ENCODE measurements at regions not wholly inside any gene's neighbourhood (a gene's known extent, or its start where the extent isn't known, plus 50 kb on each side); places are given as distances from the start of the nearest gene placed in this dataset.

DNA sequence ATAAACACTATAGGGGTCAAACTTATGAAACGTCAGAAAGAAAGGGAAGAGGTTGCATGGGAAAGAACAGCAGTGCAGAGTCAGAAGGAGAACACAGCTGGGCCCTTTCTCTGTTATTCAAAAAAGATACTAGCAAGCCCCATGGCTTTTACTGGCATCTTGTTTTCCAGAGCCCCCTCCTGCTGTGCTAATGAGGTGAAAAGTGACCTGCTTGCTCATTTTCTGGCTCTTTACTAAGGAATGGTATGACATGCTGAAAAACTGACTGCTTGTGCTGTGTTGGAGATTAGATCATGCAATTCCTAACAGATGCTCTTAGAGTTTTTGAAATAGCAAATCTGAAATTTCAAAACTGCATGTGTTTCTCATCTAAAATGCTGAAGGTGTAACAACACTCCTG lies 541.6 kb upstream of the ALCAM start:
- intact Hi-C loops (cut with DNase I) = no loop called here
- TF ChIP-seq, protein P1, sequence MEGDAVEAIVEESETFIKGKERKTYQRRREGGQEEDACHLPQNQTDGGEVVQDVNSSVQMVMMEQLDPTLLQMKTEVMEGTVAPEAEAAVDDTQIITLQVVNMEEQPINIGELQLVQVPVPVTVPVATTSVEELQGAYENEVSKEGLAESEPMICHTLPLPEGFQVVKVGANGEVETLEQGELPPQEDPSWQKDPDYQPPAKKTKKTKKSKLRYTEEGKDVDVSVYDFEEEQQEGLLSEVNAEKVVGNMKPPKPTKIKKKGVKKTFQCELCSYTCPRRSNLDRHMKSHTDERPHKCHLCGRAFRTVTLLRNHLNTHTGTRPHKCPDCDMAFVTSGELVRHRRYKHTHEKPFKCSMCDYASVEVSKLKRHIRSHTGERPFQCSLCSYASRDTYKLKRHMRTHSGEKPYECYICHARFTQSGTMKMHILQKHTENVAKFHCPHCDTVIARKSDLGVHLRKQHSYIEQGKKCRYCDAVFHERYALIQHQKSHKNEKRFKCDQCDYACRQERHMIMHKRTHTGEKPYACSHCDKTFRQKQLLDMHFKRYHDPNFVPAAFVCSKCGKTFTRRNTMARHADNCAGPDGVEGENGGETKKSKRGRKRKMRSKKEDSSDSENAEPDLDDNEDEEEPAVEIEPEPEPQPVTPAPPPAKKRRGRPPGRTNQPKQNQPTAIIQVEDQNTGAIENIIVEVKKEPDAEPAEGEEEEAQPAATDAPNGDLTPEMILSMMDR (IDR thresholded peaks at IDR 0.05) = no peak
- TF ChIP-seq POLR2A (IDR thresholded peaks at IDR 0.05) = no peak
- no peaks in the 10 kb centered on the region for H3K4me1 ChIP-seq (replicated peaks in 1 of 2)
- H3K27ac ChIP-seq = no peak overlapping the region
- no peaks in the 10 kb centered on the region for H3K27me3 ChIP-seq
- DNase-seq = no peak
- 60 to 80% (median 66%) methylated on average over 1 of the region's 1 CpG for WGBS, 4 donors
- H3K9me3 ChIP-seq (replicated peaks in 1 of 3) = no peaks in the 10 kb centered on the region
- no peak overlapping the region for H3K4me3 ChIP-seq
- no peaks in the 10 kb centered on the region for H3K36me3 ChIP-seq (replicated peaks in 1 of 2)

DNA sequence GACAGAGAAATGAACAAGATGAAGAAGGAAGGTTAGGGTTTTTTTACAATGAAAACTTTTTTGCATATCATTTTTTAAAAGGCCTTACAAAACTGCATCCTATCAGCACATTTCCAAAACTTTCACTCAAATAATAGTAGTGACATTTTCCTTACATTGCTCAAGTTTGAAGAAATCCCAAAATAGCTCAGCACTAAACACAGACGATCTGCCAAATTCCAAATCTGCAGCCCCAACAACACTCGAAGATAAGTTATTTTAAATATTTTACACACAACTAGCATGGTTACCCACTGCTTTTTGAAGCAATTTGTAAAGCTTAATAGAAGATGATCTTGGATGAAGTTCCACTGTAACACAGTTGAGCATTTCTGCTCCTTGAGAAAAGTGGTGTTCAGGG lies 535.6 kb upstream of the ALCAM start:
- no peaks in the 10 kb centered on the region for H3K9me3 ChIP-seq (replicated peaks in 1 of 3)
- 45 to 56% (median 54%) methylated on average over 2 of the region's 2 CpGs for WGBS, 4 donors
- no peaks in the 10 kb centered on the region for H3K36me3 ChIP-seq (replicated peaks in 1 of 2)
- no peak for TF ChIP-seq POLR2A (IDR thresholded peaks at IDR 0.05)
- TF ChIP-seq, protein P1 (IDR thresholded peaks at IDR 0.05) = no peak
- H3K4me3 ChIP-seq = no peak overlapping the region
- no peak overlapping the region for H3K27ac ChIP-seq
- H3K27me3 ChIP-seq = no peaks in the 10 kb centered on the region
- no peak for DNase-seq
- no peaks in the 10 kb centered on the region for H3K4me1 ChIP-seq (replicated peaks in 1 of 2)
- intact Hi-C loops (cut with DNase I) = no loop called here

DNA sequence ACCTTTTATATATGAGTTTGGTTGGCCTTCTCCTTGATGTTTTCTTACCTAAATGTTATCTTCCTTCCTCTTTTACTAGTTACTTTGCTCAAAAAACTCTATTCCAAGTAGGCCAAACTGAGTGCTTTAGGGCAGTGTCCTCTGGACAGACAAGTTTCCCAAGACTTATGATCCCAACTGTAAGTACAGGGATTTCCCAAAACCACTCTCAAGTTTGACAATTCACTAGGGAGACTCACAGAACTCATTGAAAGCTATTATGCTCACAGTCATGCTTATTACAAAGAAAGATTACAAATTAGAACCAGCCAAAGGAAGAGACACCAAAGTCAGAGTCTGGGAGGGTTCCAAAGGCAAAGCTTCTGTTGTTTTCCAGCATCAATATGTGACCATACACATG lies 534.2 kb upstream of the ALCAM start:
- Histone ChIP-seq H3K36me3 (replicated peaks in 1 of 2) (no peaks in the 10 kb centered on the region), H3K27me3 (no peaks in the 10 kb centered on the region), H3K4me3 (no peak overlapping the region), H3K9me3 (replicated peaks in 1 of 3) (no peaks in the 10 kb centered on the region), H3K27ac (no peak overlapping the region), H3K4me1 (replicated peaks in 1 of 2) (no peaks in the 10 kb centered on the region)
- intact Hi-C loops (cut with DNase I) = no loop called here
- DNase-seq = no peak
- TF ChIP-seq POLR2A (IDR thresholded peaks at IDR 0.05) = no peak
- TF ChIP-seq, protein P1 (IDR thresholded peaks at IDR 0.05) = no peak

DNA sequence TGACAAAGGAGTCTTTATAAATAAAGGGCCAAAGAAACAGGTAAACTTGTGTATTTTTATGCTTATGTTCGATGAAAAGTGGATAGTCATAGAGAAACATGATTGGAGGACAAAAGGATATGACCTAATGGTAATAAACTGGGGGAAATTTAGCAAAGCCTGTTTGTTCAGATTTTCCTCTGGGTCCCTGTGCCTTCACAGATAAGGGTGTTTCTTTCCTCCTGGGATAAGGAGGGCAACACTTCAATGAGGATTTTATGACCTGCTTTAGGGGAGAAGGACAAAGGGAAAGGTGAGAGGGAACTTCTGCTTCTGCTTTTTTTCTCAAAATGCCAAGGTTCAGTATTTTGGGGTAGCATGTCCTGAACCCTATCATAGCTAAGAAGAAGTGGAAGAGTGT lies 531.3 kb upstream of the ALCAM start:
- no peaks in the 10 kb centered on the region for H3K9me3 ChIP-seq (replicated peaks in 1 of 3)
- no peak for DNase-seq
- 80 to 96% (median 83%) methylated on average over 1 of the region's 1 CpG for WGBS, 4 donors
- H3K27ac ChIP-seq = no peak overlapping the region
- TF ChIP-seq, protein P1 (IDR thresholded peaks at IDR 0.05) = no peak
- no peak for TF ChIP-seq POLR2A (IDR thresholded peaks at IDR 0.05)
- H3K4me3 ChIP-seq = no peak overlapping the region
- H3K36me3 ChIP-seq (replicated peaks in 1 of 2) = no peaks in the 10 kb centered on the region
- H3K27me3 ChIP-seq = no peaks in the 10 kb centered on the region
- intact Hi-C loops (cut with DNase I) = no loop called here
- no peaks in the 10 kb centered on the region for H3K4me1 ChIP-seq (replicated peaks in 1 of 2)
